ENCODE measurements at regions not wholly inside any gene's neighbourhood (a gene's known extent, or its start where the extent isn't known, plus 50 kb on each side); places are given as distances from the start of the nearest gene placed in this dataset.

DNA sequence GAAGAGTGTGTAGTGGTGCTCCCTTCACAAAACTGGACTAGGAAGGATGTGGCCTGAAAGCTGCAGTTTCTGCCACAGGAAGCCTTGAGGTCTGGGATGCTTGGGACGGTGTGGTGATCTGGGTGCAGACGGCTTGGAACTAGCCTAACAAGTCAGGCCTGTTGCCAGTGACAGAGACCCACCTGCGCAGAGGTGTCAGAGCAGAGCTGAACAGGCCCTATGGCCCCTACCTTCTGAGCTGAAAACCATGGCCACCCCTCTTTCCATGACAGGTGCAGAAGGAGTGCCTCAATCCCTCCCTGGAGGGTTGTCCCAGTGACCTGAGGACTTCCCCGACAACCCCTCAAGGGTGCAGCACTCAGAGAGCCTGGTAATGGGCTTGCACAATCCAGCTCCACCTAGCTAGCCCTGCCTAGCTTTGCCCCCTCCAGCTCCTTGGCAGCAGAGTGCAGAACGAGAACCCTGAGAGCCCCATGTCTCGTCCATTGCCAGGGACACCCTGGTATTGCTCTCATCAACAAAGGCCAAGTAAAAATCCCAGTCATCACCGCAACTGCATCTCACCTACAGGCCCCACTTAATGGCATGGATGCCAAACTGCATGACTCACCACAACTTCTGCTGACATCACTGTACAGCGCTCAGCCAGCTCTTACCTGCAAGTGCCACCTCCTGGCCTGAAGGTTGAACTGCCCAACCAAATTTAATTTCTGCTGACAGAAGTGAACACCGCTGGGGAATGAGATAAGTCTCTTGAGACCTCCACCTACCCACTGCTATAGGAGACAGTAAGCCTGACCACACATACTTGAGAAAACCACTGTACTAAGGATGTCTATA is 563.1 kb downstream of the TFAP2A start:
- no peaks in the 10 kb centered on the region for H3K79me1 ChIP-seq (ENCODE audit: low read depth in 1 of 2, low read length in 2 of 2)
- POLR2A ChIA-PET (ENCODE audit: unreplicated experiment), result no interaction called here
- no peak overlapping the region for H3K4ac ChIP-seq (ENCODE audit: low read depth, low read length)
- H3K27me3 ChIP-seq (ENCODE audit: control insufficient read depth, insufficient read depth, low read length), result no peaks in the 10 kb centered on the region
- H4K5ac ChIP-seq (ENCODE audit: low read depth, low read length), result no peak overlapping the region
- no peak overlapping the region for H2AK5ac ChIP-seq (ENCODE audit: low read depth, low read length)
- no peak overlapping the region for H3K18ac ChIP-seq (ENCODE audit: low read depth, low read length)
- no peak overlapping the region for H2BK20ac ChIP-seq (ENCODE audit: low read depth, low read length)
- dilution Hi-C loops (cut with HindIII; ENCODE audit: low sequenced_read_pairs, unreplicated experiment), result no loop called here
- TF ChIP-seq, protein P1, sequence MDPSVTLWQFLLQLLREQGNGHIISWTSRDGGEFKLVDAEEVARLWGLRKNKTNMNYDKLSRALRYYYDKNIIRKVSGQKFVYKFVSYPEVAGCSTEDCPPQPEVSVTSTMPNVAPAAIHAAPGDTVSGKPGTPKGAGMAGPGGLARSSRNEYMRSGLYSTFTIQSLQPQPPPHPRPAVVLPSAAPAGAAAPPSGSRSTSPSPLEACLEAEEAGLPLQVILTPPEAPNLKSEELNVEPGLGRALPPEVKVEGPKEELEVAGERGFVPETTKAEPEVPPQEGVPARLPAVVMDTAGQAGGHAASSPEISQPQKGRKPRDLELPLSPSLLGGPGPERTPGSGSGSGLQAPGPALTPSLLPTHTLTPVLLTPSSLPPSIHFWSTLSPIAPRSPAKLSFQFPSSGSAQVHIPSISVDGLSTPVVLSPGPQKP (IDR thresholded peaks at IDR 0.05; ENCODE audit: borderline replicate concordance, low read depth, low read length), result no peak
- TF ChIP-seq SMC3 (IDR thresholded peaks at IDR 0.05; ENCODE audit: low read depth, low read length), result no peak
- TF ChIP-seq, protein P2, sequence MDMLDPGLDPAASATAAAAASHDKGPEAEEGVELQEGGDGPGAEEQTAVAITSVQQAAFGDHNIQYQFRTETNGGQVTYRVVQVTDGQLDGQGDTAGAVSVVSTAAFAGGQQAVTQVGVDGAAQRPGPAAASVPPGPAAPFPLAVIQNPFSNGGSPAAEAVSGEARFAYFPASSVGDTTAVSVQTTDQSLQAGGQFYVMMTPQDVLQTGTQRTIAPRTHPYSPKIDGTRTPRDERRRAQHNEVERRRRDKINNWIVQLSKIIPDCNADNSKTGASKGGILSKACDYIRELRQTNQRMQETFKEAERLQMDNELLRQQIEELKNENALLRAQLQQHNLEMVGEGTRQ (IDR thresholded peaks at IDR 0.05; ENCODE audit: low read depth, low read length), result no peak
- no peak for TF ChIP-seq NFE2L2 (IDR thresholded peaks at IDR 0.05; ENCODE audit: low read depth, low read length)
- peak; percentile 32; the same call in 1 of the 2 replicates for TF ChIP-seq RAD21 (IDR thresholded peaks at IDR 0.05; ENCODE audit: low read length)
- no peak for TF ChIP-seq RCOR1 (IDR thresholded peaks at IDR 0.05; ENCODE audit: insufficient replicate concordance, low read length)
- TF ChIP-seq, protein P3, sequence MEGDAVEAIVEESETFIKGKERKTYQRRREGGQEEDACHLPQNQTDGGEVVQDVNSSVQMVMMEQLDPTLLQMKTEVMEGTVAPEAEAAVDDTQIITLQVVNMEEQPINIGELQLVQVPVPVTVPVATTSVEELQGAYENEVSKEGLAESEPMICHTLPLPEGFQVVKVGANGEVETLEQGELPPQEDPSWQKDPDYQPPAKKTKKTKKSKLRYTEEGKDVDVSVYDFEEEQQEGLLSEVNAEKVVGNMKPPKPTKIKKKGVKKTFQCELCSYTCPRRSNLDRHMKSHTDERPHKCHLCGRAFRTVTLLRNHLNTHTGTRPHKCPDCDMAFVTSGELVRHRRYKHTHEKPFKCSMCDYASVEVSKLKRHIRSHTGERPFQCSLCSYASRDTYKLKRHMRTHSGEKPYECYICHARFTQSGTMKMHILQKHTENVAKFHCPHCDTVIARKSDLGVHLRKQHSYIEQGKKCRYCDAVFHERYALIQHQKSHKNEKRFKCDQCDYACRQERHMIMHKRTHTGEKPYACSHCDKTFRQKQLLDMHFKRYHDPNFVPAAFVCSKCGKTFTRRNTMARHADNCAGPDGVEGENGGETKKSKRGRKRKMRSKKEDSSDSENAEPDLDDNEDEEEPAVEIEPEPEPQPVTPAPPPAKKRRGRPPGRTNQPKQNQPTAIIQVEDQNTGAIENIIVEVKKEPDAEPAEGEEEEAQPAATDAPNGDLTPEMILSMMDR (conservative IDR thresholded peaks at IDR 0.05; ENCODE audit: low read depth, low read length), result 0 out of 2 replicates have a peak, but pooled peaks have one; percentile 14
- no peak for TF ChIP-seq CEBPB (IDR thresholded peaks at IDR 0.05; ENCODE audit: low read depth, low read length)
- no peak for TF ChIP-seq POLR2A (IDR thresholded peaks at IDR 0.05; ENCODE audit: low read depth, low read length)
- H3K9me1 ChIP-seq (ENCODE audit: insufficient read depth, low read length), result no peaks in the 10 kb centered on the region
- CTCF ChIA-PET, result no interaction called here
- peak overlapping the region; percentile 8 for H2AFZ ChIP-seq (replicated peaks; ENCODE audit: low read length, poor library complexity)
- H4K20me1 ChIP-seq (ENCODE audit: insufficient read depth, low read length), result no peaks in the 10 kb centered on the region
- no peak overlapping the region for H3K23ac ChIP-seq (ENCODE audit: low read depth, low read length)
- H4K91ac ChIP-seq (ENCODE audit: insufficient read depth, low read depth, low read length), result no peak overlapping the region
- no peak overlapping the region for H3K56ac ChIP-seq (ENCODE audit: extremely low read depth, insufficient read depth, low read length)
- peaks cover 16% of the 10 kb centered on the region for H3K9me3 ChIP-seq (ENCODE audit: control insufficient read depth, insufficient read depth, low read length)
- intact Hi-C loops (cut with micrococcal nuclease), result no loop called here
- H3K4me2 ChIP-seq (ENCODE audit: low read depth, low read length), result no peak overlapping the region
- ATAC-seq (ENCODE audit: low read depth) (no peak), DNase-seq (peak; percentile 9)
- H2BK5ac ChIP-seq (ENCODE audit: low read depth, low read length, poor library complexity, severe bottlenecking), result no peak overlapping the region
- no peak overlapping the region for H3K4me3 ChIP-seq (ENCODE audit: insufficient read depth, low read depth, low read length)
- H2BK15ac ChIP-seq (ENCODE audit: low read depth, low read length), result no peak overlapping the region
- no peak overlapping the region for H3K27ac ChIP-seq (ENCODE audit: insufficient read depth, low read length)
- in situ Hi-C loops (cut with MboI; ENCODE audit: low sequenced_read_pairs), result no loop called here
- H3K36me3 ChIP-seq (ENCODE audit: control insufficient read depth, insufficient read depth, low read length), result no peaks in the 10 kb centered on the region
- no peak overlapping the region for H3K9ac ChIP-seq (ENCODE audit: low read depth, low read length)
- no peak overlapping the region for H4K8ac ChIP-seq (ENCODE audit: low read depth in 2 of 2, low read length in 2 of 2)
- H3K4me1 ChIP-seq (ENCODE audit: control insufficient read depth, insufficient read depth, low read length), result no peaks in the 10 kb centered on the region
- WGBS, 2 experiments (ENCODE audit: extremely low coverage in 2 of 2, insufficient read length in 1 of 2), result 87% methylated on average over 3 of the region's 9 CpGs; no CpG with 5 or more reads in 1 of the 2 experiments
- no peak overlapping the region for H3K14ac ChIP-seq (replicated peaks; ENCODE audit: low read depth, low read length)
- 0 out of 2 replicates have a peak overlapping the region, but pooled peaks have one; percentile 23 for H2BK120ac ChIP-seq (ENCODE audit: low read depth, low read length)
- no peak overlapping the region for H2AK9ac ChIP-seq (replicated peaks; ENCODE audit: low read depth, low read length, poor library complexity)
- BruUV-seq (replicated peaks), result no TSS peak
